HG03354 (cell line): ENCODE measurements at regions not wholly inside any gene's neighbourhood (a gene's known extent, or its start where the extent isn't known, plus 50 kb on each side); places are given as distances from the start of the nearest gene placed in this dataset.
"Not testable (repeated sequence)": the region's sequence is repeated elsewhere in the genome, so short reads cannot be mapped to it uniquely, and the experiment has no call there.

ENCODE experiments used
- ATAC-seq: cut with Tn5 transposase; IDR thresholded peaks from one replicate; pipeline ENCODE4 v1.9.1; 2021; ENCODE audit warnings: mild to moderate bottlenecking; ENCODE audit not compliant: unreplicated experiment, poor library complexity, severe bottlenecking

DNA sequence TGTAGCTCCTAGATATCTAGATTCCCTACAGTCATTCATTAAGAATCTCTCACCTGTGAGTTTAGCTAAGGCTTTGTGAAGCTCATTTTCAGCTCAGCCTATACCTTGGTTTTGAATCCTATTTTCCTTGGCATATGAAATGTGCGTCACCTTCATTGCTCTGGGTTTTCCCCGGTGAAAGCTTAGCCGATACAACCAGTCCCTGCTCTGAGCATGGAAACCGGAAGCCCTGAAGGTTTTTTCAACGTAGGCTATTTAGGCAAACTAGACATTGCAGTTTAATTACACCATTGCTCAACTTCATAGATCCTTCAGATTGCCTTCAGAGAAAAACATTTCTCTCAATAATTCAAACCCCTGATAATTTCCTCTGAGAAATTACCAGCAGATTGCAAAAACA, 206.8 kb upstream of the TPRG1 start:
- ATAC-seq = no peak

DNA sequence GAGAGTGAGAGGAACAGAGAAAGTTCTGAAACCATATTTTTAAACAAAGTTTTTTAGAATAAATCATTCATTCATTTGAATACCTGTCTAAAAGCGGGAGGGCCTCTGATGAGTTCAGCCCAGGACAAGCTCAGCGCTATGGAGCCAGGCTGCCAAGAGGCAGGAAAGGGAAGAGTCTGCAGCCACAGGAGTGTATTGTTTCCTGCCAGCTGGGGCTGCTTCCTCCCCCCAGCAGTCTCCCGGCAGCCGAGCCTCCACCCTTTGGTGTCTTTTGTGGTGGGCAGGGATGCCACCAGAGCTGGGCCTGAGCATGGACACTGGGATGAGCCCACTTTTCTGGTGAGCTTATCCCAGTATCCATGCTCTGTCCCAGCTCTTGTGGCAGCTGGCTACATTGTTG, 199.5 kb upstream of the TPRG1 start:
- no peak for ATAC-seq

DNA sequence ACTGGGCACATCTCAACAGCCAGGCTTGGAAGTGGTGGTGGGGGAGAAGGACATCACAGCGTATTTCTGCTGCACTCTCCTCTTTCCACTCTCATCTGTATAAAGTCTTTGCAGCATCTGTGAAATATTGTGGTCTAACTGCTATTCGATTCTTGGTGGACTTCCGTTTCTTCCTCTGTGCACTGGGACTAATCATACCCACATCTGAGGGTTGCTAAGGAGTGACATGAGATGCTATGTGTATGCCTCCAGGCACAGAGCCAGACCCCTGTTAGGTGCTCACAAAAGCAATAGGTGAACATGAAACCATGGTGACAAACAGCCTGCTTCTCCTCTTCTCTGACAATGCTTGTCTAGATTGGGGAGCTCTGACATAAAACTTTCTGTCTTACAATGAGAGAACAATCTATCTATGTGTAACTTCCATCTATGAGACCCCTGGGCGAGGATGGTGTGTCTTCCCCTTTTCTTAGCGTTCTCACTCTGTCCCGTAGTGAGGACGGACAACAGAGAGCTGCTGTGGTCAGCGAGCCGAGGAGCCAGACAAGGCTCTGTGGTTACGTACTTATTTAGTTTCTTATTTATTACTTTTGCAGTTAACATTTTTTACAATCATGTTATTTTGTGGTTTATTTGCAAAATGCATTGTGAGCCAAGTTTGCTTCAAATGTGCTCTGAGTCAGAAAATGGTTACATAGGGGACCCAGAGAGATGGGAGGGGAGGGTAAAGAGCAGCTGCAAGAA, 196.7 kb upstream of the TPRG1 start:
- no peak for ATAC-seq

DNA sequence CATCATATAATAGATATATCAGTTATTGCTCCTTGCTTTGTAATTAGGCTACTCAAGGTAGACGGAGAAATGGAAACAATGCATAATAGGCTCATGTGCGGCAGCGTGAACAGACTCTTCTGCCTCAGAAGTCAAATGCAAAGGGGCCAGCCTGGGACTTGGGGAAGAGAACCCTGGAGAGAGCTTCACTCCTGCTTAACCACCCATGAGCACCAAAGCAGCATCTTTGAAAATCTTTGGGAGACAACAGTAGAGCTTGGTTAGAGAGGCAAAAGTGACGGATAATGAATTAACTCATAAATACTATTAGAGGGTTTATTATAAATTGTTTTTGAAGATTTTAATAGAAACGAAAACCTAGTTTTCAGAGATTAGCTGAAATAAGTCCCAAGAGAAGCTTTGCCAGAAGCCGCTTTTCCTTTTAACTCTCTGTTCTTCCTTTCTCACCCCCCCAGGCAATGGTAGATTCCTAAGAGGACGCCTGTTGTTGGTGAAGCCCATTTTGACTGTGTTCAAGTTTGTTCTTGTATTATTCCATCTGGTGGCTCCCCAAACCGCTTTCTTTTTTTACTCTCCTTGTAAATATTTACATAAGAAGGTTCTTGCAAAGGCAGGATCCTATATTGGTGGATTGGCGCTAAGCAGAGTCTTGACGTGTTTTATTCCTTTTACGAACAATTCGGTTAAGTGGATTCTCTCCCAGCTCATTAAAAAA, 196.0 kb upstream of the TPRG1 start:
- no peak for ATAC-seq

DNA sequence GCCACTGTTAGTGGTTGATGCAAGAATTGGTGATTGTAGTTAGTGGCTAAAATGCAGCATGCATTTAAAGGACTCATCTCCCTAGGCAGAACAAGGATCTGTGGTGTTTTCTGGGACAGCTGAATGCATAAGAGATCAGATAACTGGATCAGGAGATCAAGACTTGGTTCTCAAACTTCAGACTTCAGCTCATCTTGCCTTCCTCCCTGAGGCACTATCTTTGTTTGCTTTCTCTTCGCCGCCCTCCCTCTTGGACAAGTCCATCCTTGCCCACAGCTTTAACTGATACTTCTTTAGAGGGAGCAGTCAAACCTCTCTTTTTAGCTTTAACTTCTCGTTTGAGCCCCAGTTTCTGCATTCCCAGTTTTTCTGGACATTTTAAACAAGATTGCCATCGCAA, 195.4 kb upstream of the TPRG1 start:
- no peak for ATAC-seq

DNA sequence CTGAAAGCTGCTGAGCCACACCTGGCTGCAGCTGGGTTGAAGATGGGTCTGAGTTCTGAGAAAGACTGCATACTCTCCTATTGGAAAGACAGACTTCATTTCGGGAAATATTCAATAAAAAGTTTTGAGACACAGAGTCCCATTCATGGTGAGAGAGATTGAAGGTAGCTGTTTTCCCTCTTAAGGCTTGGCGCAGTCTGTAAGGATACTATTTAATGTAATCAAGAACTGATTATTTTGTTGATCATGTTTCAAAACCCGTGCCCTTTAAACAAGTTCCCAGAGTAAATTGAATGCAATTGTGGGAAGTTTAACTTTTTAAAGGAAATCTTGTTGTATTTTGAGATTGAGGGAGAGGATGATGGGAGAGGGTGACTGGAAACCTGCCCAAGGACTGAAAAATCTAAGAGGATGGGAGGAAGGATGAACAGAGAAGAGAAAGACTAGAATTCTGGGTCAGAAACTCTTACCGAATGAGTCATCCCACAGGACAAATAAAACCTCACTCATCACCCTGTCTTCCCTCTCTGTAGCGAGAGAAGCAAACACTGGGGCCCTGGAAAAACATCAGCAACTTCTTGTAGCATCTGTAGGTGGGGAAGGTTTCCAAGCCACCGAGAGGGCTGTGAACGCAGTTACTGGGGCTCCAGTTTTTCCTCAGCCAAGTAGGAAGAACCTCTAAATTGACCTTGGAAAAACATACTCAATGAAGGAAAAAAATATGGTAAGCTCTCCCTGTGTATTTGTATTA, 193.2 kb upstream of the TPRG1 start:
- no peak for ATAC-seq

DNA sequence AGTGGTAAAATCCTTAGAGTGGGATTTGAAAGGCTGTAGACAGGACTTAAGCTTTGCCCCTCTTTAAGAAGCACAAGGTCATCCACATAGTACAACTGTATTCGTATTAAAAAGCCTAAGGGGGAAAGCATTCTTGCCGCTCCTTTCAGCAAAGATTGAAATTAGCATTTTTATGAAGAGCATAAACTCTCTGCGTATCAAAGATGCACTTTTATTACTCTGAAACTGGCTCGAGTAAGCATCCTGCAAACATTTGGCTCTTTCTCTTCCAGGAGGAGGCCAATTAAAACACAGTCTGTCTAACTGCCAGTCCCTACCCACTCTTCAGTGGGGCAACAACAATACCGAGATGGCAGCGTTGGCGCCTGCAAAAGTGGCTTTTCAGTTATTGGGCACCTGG, 192.5 kb upstream of the TPRG1 start:
- no peak for ATAC-seq

DNA sequence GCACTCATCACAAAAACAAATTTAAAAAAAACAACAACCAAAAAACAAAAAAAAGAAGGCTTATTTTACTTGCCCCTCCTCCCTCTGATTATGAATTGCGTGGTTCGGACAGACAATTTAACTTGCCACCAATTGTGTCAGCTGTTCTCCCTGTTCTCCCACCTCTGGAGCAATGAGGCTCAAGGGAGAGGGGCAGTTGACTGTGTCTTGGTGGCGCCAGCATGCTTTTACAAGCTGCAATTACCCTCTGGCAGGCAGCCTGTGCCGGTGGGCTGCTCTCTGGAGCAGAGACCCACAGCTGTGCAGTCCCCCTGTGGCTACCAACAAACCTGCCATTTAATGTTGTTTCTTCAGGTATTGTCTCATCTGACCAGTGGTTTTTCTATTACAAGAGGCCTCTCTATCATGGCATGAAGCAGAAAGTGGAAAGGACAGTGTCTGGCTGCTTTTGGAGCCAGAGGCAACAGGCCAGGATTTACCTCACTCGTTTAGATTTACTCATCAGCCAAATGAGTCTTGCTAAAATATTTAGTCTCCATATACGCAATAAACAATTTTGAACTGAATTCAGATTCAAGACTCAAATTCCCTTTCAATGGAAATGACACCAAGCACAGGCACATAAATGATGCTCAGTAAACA, 192.0 kb upstream of the TPRG1 start:
- no peak for ATAC-seq

DNA sequence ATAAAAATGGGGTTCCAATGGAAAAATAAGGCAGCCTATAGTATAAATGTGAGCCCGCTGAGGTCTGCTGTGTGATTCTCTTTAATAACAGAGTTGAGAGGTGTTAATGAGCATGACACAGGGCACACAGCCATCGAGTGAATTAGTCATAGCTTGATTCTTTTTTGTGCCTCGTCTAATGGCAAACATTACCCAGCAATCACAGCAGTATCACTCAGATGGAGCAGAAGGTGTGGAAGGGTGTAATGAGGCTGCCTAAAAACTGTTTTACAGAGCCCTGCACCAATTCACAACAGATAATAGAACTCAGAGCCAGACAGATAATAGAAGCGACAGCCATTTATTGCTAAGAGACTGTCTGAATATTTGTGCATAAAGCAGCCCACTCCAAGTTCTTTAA, 178.6 kb upstream of the TPRG1 start:
- ATAC-seq = no peak

- no peak for ATAC-seq
Observed at GRCh38 chr3:189001559-189001958, 170.2 kb upstream of the TPRG1 start.

DNA sequence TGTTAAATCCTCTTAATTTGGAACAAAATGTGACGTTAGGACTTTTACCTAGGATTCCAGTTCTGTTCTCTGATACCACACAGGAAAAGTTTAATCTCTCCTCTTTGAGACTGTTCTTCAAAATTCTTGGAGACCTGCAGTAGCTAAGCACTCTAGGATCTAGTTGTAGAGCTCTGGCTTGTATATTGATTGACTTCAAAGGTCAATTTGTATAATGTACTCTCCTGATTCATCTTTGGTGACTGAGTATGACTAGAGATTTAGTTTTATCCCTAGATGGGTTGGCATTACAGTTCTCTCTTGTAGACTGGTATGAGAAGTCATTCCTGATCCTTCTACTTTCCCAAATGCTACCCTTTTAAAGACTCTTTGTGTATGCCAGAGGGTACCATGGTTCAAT, 168.4 kb upstream of the TPRG1 start:
- ATAC-seq = no peak

DNA sequence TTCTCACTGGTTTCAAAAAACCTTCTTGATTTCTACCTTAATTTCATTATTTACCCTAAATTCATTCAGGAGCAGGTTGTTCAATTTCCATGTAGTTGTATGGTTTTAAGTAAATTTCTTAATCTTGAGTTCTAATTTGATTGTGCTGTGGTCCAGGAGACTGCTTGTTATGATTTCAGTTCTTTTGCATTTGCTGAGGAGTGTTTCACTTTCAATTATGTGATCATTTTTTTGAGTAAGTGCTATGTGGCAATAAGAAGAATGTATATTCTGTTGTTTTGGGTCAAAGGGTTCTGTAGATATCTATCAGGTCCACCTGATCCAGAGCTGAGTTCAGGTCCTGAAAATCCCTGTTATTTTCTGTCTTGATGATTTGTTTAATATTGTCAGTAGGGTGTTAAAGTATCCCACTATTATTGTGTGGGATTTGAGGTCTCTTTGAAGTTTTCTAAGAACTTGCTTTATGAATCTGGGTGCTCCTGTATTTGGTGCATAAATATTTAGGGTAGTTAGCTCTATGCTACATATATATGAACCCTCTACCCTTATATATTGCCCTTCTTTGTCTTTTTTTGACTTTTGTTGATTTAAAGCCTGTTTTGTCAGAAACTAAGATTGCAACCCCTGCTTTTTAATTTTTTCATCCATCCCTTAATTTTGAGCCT, 158.4 kb upstream of the TPRG1 start:
- no peak for ATAC-seq

- no peak for ATAC-seq
Observed at GRCh38 chr3:189014526-189014925, 157.2 kb upstream of the TPRG1 start.

DNA sequence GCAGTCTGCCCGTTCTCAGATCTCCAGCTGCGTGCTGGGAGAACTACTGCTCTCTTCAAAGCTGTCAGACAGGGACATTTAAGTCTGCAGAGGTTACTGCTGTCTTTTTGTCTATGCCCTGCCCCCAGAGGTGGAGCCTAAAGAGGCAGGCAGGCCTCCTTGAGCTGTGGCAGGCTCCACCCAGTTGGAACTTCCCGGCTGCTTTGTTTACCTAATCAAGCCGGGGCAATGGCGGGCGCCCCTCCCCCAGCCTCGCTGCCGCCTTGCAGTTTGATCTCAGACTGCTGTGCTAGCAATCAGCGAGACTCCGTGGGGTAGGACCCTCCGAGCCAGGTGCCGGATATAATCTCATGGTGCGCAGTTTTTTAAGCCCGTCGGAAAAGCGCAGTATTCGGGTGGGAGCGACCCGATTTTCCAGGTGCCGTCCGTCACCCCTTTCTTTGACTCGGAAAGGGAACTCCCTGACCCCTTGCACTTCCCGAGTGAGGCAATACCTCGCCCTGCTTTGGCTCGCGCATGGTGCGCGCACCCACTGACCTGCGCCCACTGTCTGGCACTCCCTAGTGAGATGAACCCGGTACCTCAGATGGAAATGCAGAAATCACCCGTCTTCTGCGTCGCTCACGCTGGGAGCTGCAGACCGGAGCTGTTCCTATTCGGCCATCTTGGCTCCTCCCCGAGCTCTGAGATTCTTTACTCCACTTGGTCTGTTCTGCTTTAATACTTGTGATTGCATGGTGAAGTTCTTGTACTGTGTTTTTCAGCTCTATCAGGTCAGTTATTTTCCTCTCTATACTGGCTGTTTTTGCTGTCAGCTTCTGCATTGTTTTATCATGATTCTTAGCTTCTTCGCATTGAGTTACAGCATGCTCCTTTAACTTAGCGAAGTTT, 148.9 kb upstream of the TPRG1 start:
- ATAC-seq = not testable (repeated sequence)

GRCh38 chr3:189025866-189026265, 145.9 kb upstream of the TPRG1 start:
- ATAC-seq = no peak

GRCh38 chr3:189027626-189028155, 144.1 kb upstream of the TPRG1 start:
- no peak for ATAC-seq

DNA sequence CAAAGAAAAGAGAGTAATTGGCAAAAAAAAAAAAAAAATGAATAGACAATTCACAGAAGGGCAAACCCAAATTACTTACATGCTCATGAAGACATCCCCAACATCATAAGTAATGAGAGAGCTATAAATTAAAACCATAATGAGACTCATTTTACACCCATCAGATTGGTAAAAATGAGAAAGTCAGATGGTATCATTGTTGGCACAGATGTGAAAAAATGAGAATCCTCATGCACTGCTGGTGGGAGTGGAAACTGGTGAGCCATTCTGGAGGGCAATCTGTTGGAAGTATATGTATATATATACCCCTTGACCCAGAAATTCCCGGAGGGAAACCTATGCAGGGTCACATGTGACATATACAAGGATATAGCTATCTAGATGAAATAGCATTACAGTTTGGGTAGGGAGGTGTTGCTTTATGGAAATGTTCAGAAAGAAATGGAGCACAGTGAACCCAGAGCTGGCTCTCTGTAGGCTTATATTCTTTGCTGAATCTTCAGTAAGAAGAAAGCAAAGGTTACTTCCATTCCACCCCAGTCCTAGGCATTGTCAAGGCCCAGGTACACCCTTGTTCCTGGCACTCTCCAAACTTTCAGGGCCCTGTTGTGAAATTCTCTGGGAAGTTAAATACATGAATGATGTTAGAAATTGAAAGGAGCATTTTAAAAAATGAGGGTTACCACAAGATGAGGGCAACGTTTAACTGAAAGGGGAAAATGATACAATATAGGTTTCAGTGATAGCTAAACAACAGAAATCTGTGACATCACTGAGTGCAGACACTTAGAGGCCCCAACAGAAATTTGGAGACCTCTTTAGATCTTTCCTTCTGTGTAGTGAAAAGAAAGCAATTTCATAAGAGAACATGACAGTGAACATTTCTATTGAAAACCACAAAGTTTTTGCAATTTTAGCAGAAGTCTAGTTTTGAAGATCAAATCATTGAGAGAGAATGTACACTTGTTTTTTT, 132.7 kb upstream of the TPRG1 start:
- no peak for ATAC-seq
